Liver (tissue), 8 donors: ENCODE measurements at regions not wholly inside any gene's neighbourhood (a gene's known extent, or its start where the extent isn't known, plus 50 kb on each side); places are given as distances from the start of the nearest gene placed in this dataset.

Experiments
- DNase-seq: peaks from one replicate; pipeline ENCODE4 v3.0.0-alpha.2; 2017; ENCODE audit warnings: low spot score
- H3K27ac ChIP-seq, 2 donors: one replicate each; pipeline ENCODE4 v1.7.0; 2013; ENCODE audit warnings: inconsistent platforms in 2 of 2, low read length in 2 of 2, control low read depth in 1 of 2, low read depth in 1 of 2, mild to moderate bottlenecking in 1 of 2
- H3K27me3 ChIP-seq, 4 donors: one replicate each; pipeline versions ENCODE4 v1.6.1 to v1.7.0; 2013; ENCODE audit warnings: low read length in 3 of 4, inconsistent platforms in 1 of 4, mild to moderate bottlenecking in 1 of 4, moderate library complexity in 1 of 4; ENCODE audit not compliant: control insufficient read depth in 4 of 4, insufficient read depth in 4 of 4
- H3K36me3 ChIP-seq, 4 donors: one replicate each; pipeline versions ENCODE4 v1.6.1 to v1.7.0; 2013; ENCODE audit warnings: low read length in 3 of 4, mild to moderate bottlenecking in 3 of 4, low read depth in 1 of 4, moderate library complexity in 1 of 4; ENCODE audit not compliant: control insufficient read depth in 4 of 4, insufficient read depth in 3 of 4
- H3K4me1 ChIP-seq, 4 donors: one replicate each; pipeline versions ENCODE4 v1.6.1 to v1.7.0; 2013; ENCODE audit warnings: low read length in 3 of 4, mild to moderate bottlenecking in 3 of 4, moderate library complexity in 1 of 4; ENCODE audit not compliant: control insufficient read depth in 4 of 4, insufficient read depth in 4 of 4
- H3K4me3 ChIP-seq, 3 donors: one replicate each; pipeline versions ENCODE4 v1.6.1 to v1.7.0; 2013; ENCODE audit warnings: low read length in 3 of 3, control low read depth in 1 of 3, low read depth in 1 of 3, mild to moderate bottlenecking in 1 of 3
- H3K9ac ChIP-seq, 2 donors: one replicate each; pipeline ENCODE4 v1.7.0; 2013; ENCODE audit warnings: low read length in 2 of 2, mild to moderate bottlenecking in 2 of 2, moderate library complexity in 2 of 2, control low read depth in 1 of 2, low read depth in 1 of 2
- H3K9me3 ChIP-seq, 4 donors: one replicate each; pipeline versions ENCODE4 v1.6.1 to v1.7.0; 2013; ENCODE audit warnings: low read length in 3 of 4; ENCODE audit not compliant: control insufficient read depth in 4 of 4
- ATF3 ChIP-seq: IDR thresholded peaks from 2 replicates; pipeline ENCODE4 v1.6.1; 2016; ENCODE audit warnings: antibody characterized with exemption
- CTCF ChIP-seq: fragments of 150-350 bp; IDR thresholded peaks from 2 replicates; pipeline ENCODE4 v1.5.1; 2017; ENCODE audit warnings: improper control_type of control experiment, low read depth, low read length; ENCODE audit not compliant: missing input control
- EGR1 ChIP-seq, 2 donors: IDR thresholded peaks; 2 replicates each; pipeline ENCODE4 v1.6.1; 2016 to 2018; ENCODE audit warnings: antibody characterized with exemption in 2 of 2, low read depth in 2 of 2
- FOXA1 ChIP-seq: IDR thresholded peaks from 2 replicates; pipeline ENCODE4 v1.6.1; 2016; ENCODE audit warnings: antibody characterized with exemption
- FOXA2 ChIP-seq: IDR thresholded peaks from 2 replicates; pipeline ENCODE4 v1.6.1; 2016; ENCODE audit warnings: antibody characterized with exemption
- GABPA ChIP-seq, 2 donors: IDR thresholded peaks in 1 of 2; conservative IDR thresholded peaks in 1 of 2; 2 replicates each; pipeline ENCODE4 v1.6.1; 2016; ENCODE audit warnings: antibody characterized with exemption in 2 of 2, mild to moderate bottlenecking in 1 of 2, moderate library complexity in 1 of 2
- HNF4A ChIP-seq, 2 donors: conservative IDR thresholded peaks; 2 replicates each; pipeline ENCODE4 v1.6.1; 2016; ENCODE audit warnings: antibody characterized with exemption in 2 of 2, mild to moderate bottlenecking in 2 of 2
- HNF4G ChIP-seq: IDR thresholded peaks from 2 replicates; pipeline ENCODE4 v1.6.1; 2016; ENCODE audit warnings: antibody characterized with exemption
- JUND ChIP-seq, 2 donors: IDR thresholded peaks; 2 replicates each; pipeline ENCODE4 v1.6.1; 2016; ENCODE audit warnings: antibody characterized with exemption in 2 of 2
- MAX ChIP-seq: IDR thresholded peaks from 2 replicates; pipeline ENCODE4 v1.6.1; 2016; ENCODE audit warnings: antibody characterized with exemption
- NR2F2 ChIP-seq: IDR thresholded peaks from 2 replicates; pipeline ENCODE4 v1.6.1; 2016; ENCODE audit warnings: antibody characterized with exemption
- RAD21 ChIP-seq, 2 donors: IDR thresholded peaks; 2 replicates each; pipeline ENCODE4 v1.6.1; 2016; ENCODE audit warnings: antibody characterized with exemption in 2 of 2, mild to moderate bottlenecking in 2 of 2
- REST ChIP-seq: IDR thresholded peaks from 2 replicates; pipeline ENCODE4 v1.6.1; 2016; ENCODE audit warnings: antibody characterized with exemption, mild to moderate bottlenecking
- RXRA ChIP-seq, 2 donors: IDR thresholded peaks; 2 replicates each; pipeline ENCODE4 v1.6.1; 2017 to 2018; ENCODE audit warnings: antibody characterized with exemption in 2 of 2, mild to moderate bottlenecking in 1 of 2
- SP1 ChIP-seq: IDR thresholded peaks from 2 replicates; pipeline ENCODE4 v1.6.1; 2018; ENCODE audit warnings: antibody characterized with exemption, mild to moderate bottlenecking
- TAF1 ChIP-seq: conservative IDR thresholded peaks from 2 replicates; pipeline ENCODE4 v1.6.1; 2016; ENCODE audit warnings: antibody characterized with exemption, mild to moderate bottlenecking
- YY1 ChIP-seq: IDR thresholded peaks from 2 replicates; pipeline ENCODE4 v1.6.1; 2016; ENCODE audit warnings: antibody characterized with exemption, mild to moderate bottlenecking
- ZBTB33 ChIP-seq: IDR thresholded peaks from 2 replicates; pipeline ENCODE4 v1.6.1; 2016; ENCODE audit warnings: antibody characterized with exemption
- WGBS: extraction: QIAGEN DNeasy Blood & Tissue Kit; methylation state at CpG from one replicate; pipeline ENCODE4 v1.1.7; 2013; 5-methylcytosine and 5-hydroxymethylcytosine counted together
- donor health status: healthy.
- donor health status: healthy.
- donor health status: healthy.
- donor health status: healthy.
- donor health status: healthy.

GRCh38 chrX:45811326-45811725 is 610.6 kb upstream of the DIPK2B start:
- WGBS, result 84% methylated on average over 6 of the region's 6 CpGs
- no peaks in the 10 kb centered on the region for H3K4me1 ChIP-seq
- DNase-seq, result peak; percentile 33
- no peaks in the 10 kb centered on the region for H3K36me3 ChIP-seq
- no peak overlapping the region for H3K27ac ChIP-seq
- H3K4me3 ChIP-seq, result no peak overlapping the region
- H3K27me3 ChIP-seq, result no peaks in the 10 kb centered on the region
- H3K9ac ChIP-seq, result no peak overlapping the region
- no peaks in the 10 kb centered on the region for H3K9me3 ChIP-seq
- TF ChIP-seq GABPA (IDR thresholded peaks at IDR 0.05 in 1 of 2, conservative IDR thresholded peaks at IDR 0.05 in 1 of 2), result no peak
- TF ChIP-seq RAD21 (IDR thresholded peaks at IDR 0.05), result no peak
- TF ChIP-seq ATF3, result no peak
- TF ChIP-seq FOXA1, result no peak
- no peak for TF ChIP-seq YY1
- TF ChIP-seq TAF1, result no peak
- TF ChIP-seq RXRA (IDR thresholded peaks at IDR 0.05), result no peak
- no peak for TF ChIP-seq ZBTB33
- no peak for TF ChIP-seq CTCF
- TF ChIP-seq EGR1 (IDR thresholded peaks at IDR 0.05; ENCODE audit: low read depth in 2 of 2), result no peak
- TF ChIP-seq SP1, result no peak
- no peak for TF ChIP-seq JUND (IDR thresholded peaks at IDR 0.05)
- no peak for TF ChIP-seq REST
- no peak for TF ChIP-seq NR2F2
- TF ChIP-seq FOXA2, result no peak

- Histone ChIP-seq H3K4me3 (no peak overlapping the region), H3K27me3 (no peaks in the 10 kb centered on the region), H3K9me3 (no peaks in the 10 kb centered on the region), H3K36me3 (no peaks in the 10 kb centered on the region), H3K27ac (no peak overlapping the region), H3K9ac (no peak overlapping the region), H3K4me1 (no peaks in the 10 kb centered on the region)
- DNase-seq, result no peak
- 67% methylated on average over 12 of the region's 12 CpGs for WGBS
- no peak for TF ChIP-seq HNF4G
- TF ChIP-seq RAD21 (IDR thresholded peaks at IDR 0.05), result no peak
- TF ChIP-seq HNF4A (conservative IDR thresholded peaks at IDR 0.05), result no peak
- TF ChIP-seq FOXA2, result no peak
- TF ChIP-seq ZBTB33, result no peak
- TF ChIP-seq SP1, result no peak
- TF ChIP-seq REST, result no peak
- no peak for TF ChIP-seq MAX
- TF ChIP-seq GABPA (IDR thresholded peaks at IDR 0.05 in 1 of 2, conservative IDR thresholded peaks at IDR 0.05 in 1 of 2), result no peak
- no peak for TF ChIP-seq RXRA (IDR thresholded peaks at IDR 0.05)
Observed at GRCh38 chrX:45807572-45808425, 607.1 kb upstream of the DIPK2B start.
